Brain microvascular endothelial cell (primary cell): ENCODE measurements at regions not wholly inside any gene's neighbourhood (a gene's known extent, or its start where the extent isn't known, plus 50 kb on each side); places are given as distances from the start of the nearest gene placed in this dataset.

Experiments
- DNase-seq: peaks from one replicate; pipeline ENCODE4 v3.0.0-alpha.2; 2020
- H3K27ac ChIP-seq: fragments of 250-450 bp; sonication (Bioruptor Pico); 2 replicates; pipeline ENCODE4 v1.5.1; 2020; ENCODE audit warnings: mild to moderate bottlenecking, moderate library complexity
- H3K27me3 ChIP-seq: fragments of 250-450 bp; sonication (Bioruptor Pico); replicated peaks from 2 replicates; pipeline ENCODE4 v1.5.1; 2020; ENCODE audit warnings: mild to moderate bottlenecking
- H3K36me3 ChIP-seq: fragments of 250-450 bp; sonication (Bioruptor Pico); replicated peaks from 2 replicates; pipeline ENCODE4 v1.5.1; 2020; ENCODE audit warnings: mild to moderate bottlenecking
- H3K4me3 ChIP-seq: 2 replicates; pipeline ENCODE4 v1.5.1; 2011; ENCODE audit warnings: low read depth, mild to moderate bottlenecking, control low read depth, low read length, moderate library complexity
- in situ Hi-C: cut with HindIII; loops from 2 replicates; pipeline ENCODE4 v1.10.0; 2017; ENCODE audit warnings: low sequenced_read_pairs, low pct_ligation_motif_present
- TF ChIP-seq, protein P1 (sequence below): IDR thresholded peaks from 2 replicates; pipeline ENCODE4 v1.5.1; 2011; ENCODE audit warnings: low read depth, mild to moderate bottlenecking, moderate library complexity, low read length, control low read depth, inconsistent platforms; ENCODE audit errors: missing control alignments

DNA sequence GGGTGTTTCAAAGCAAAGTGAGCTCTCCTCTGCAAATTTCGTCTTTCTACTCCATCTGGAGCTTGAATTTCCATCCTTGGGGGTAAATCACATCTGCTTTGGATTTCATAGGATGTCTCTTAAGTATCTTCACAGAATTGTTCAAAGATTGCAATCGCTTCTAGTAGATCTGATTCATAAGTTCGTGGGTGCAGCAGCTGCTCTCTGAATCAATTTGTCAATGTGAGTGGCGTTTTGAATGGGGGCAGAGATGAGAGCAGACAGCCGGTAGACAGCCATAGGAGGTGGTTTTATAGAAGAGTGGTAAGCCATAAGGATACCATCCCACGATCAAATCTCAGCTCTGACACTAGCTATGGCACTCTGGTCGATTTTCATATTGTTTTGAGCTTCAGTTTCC, 146.0 kb upstream of the RPH3A start:
- no peak overlapping the region for H3K27ac ChIP-seq
- TF ChIP-seq, protein P1, sequence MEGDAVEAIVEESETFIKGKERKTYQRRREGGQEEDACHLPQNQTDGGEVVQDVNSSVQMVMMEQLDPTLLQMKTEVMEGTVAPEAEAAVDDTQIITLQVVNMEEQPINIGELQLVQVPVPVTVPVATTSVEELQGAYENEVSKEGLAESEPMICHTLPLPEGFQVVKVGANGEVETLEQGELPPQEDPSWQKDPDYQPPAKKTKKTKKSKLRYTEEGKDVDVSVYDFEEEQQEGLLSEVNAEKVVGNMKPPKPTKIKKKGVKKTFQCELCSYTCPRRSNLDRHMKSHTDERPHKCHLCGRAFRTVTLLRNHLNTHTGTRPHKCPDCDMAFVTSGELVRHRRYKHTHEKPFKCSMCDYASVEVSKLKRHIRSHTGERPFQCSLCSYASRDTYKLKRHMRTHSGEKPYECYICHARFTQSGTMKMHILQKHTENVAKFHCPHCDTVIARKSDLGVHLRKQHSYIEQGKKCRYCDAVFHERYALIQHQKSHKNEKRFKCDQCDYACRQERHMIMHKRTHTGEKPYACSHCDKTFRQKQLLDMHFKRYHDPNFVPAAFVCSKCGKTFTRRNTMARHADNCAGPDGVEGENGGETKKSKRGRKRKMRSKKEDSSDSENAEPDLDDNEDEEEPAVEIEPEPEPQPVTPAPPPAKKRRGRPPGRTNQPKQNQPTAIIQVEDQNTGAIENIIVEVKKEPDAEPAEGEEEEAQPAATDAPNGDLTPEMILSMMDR: no peak
- in situ Hi-C loops: no loop called here
- H3K27me3 ChIP-seq: no peaks in the 10 kb centered on the region
- no peak for DNase-seq
- H3K4me3 ChIP-seq: no peak overlapping the region
- H3K36me3 ChIP-seq: no peaks in the 10 kb centered on the region

DNA sequence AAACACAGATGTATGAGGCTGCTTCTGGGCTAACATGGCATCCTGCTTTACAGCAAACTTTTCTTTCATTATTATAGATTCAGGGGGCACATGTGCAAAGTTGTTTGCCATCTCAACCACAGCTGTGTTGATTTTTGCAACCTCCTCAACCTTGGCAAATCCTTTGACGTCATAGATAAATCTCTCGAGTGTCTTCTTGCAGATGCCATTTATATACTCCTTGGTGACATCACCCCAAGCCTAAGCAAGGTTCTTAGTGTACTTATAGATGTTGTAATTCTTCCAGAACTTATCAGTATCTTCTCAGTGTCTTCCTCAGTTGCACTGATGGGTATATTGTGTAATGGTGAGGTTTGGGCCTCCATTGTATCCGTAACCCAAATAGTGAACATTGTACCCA, 135.4 kb upstream of the RPH3A start:
- H3K27ac ChIP-seq: no peak overlapping the region
- no peak overlapping the region for H3K4me3 ChIP-seq
- in situ Hi-C loops: no loop called here
- TF ChIP-seq, protein P1: no peak
- no peak for DNase-seq
- H3K27me3 ChIP-seq: no peaks in the 10 kb centered on the region
- H3K36me3 ChIP-seq: no peaks in the 10 kb centered on the region

DNA sequence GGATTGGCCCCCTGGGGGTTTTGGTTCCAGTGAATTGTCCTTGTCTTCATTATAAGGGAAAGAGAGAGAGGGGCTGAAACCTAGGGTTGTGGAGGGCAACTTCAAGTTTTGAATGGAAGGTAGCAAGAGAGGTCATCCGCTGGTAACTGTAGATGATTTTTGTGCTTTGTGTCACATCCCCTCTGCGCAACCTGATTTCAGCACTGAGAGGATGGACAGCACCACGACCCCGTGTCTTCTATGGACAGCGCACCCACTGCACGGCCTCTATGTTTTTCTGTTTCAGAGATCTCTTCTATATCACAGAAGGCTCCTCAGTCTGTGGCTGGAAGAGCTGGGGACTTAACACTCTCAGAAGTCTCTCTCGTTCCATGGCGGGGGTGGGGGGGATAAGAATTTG, 127.0 kb upstream of the RPH3A start:
- DNase-seq: peak; percentile 7
- no peak overlapping the region for H3K4me3 ChIP-seq
- no peaks in the 10 kb centered on the region for H3K36me3 ChIP-seq
- in situ Hi-C loops: no loop called here
- no peaks in the 10 kb centered on the region for H3K27me3 ChIP-seq
- TF ChIP-seq, protein P1: no peak
- H3K27ac ChIP-seq: no peak overlapping the region

DNA sequence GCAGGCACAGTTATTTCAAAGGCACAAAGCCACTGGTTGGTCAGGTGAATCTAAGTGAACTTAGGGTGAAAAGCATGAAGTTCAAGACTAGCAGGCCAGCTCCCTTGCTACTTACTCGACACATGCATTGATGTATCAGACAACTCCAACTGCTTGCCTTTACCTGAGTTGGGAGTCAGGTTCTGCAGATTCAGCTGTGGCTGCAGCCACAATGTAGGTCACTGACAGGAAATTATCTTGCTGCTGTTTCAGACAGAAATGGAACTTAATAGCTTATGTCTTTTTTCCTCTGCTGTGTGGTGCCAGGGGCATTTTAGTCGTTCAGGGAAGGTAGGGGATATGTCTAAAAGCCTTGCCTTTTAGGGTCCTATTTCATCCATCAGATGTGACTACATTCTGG, 125.6 kb upstream of the RPH3A start:
- Histone ChIP-seq H3K4me3 (no peak overlapping the region), H3K36me3 (no peaks in the 10 kb centered on the region), H3K27ac (no peak overlapping the region), H3K27me3 (no peaks in the 10 kb centered on the region)
- no peak for DNase-seq
- in situ Hi-C loops: no loop called here
- TF ChIP-seq, protein P1: no peak

DNA sequence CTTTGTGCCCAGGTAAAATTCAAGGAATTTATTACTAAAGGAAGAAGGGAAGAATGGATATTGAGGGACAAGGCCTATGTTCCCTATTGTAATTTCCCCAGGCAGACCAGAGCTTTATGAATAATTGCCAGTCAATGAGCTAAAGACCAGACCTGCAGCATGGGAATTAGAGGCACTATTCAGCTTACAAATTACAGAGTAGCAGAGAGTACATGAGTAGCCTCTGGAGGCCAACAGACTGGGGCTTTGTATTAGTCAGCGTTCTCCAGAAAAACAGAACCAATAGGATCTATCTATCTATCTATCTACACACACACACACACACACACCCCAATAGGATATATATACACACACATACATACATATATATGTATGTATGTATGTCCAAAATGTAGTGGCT, 120.0 kb upstream of the RPH3A start:
- no peak overlapping the region for H3K4me3 ChIP-seq
- H3K36me3 ChIP-seq: no peaks in the 10 kb centered on the region
- no peak for DNase-seq
- no peaks in the 10 kb centered on the region for H3K27me3 ChIP-seq
- in situ Hi-C loops: no loop called here
- H3K27ac ChIP-seq: no peak overlapping the region
- TF ChIP-seq, protein P1: no peak

DNA sequence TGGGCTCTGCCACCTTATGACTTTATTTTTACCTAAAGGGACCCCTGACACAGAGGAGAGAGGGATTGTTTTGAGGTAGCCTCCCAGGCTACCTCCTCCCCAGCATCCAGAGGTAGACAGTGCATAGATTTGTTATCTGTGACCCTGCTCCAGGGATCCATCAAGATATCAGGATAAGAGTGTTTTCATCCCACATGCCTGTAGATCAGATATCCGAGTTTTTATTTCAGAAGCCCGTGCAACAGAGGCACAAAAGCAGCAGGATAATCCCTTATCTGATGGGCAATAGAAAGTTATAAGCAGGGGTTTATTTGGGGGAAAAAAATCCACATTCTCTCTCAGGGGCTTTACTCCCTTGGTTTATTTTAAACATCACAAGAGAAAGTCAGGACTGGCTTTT, 117.0 kb upstream of the RPH3A start:
- TF ChIP-seq, protein P1: no peak
- Histone ChIP-seq H3K4me3 (no peak overlapping the region), H3K27me3 (no peaks in the 10 kb centered on the region), H3K36me3 (no peaks in the 10 kb centered on the region), H3K27ac (no peak overlapping the region)
- no peak for DNase-seq
- in situ Hi-C loops: no loop called here
